Spinal cord (tissue), 9 donors: ENCODE measurements at regions not wholly inside any gene's neighbourhood (a gene's known extent, or its start where the extent isn't known, plus 50 kb on each side); places are given as distances from the start of the nearest gene placed in this dataset.
A peak's percentile ranks its signal among the peaks of the same experiment; 100 is the strongest.

Experiments
- DNase-seq, 6 donors: peaks; one replicate each; pipeline versions ENCODE4 v3.0.0 to v3.0.0-alpha.2; 2013 to 2015; ENCODE audit warnings: low spot score in 6 of 6, low read depth in 4 of 6
- H3K27ac ChIP-seq: one replicate; pipeline ENCODE4 v1.5.1; 2013; ENCODE audit warnings: low read depth, low read length, control low read depth
- H3K27me3 ChIP-seq: one replicate; pipeline ENCODE4 v1.6.1; 2013; ENCODE audit warnings: low read length; ENCODE audit not compliant: control insufficient read depth, insufficient read depth
- H3K36me3 ChIP-seq: one replicate; pipeline ENCODE4 v1.6.1; 2013; ENCODE audit warnings: low read length; ENCODE audit not compliant: control insufficient read depth, insufficient read depth
- H3K4me1 ChIP-seq: one replicate; pipeline ENCODE4 v1.6.1; 2013; ENCODE audit warnings: low read length; ENCODE audit not compliant: control insufficient read depth, insufficient read depth
- H3K4me3 ChIP-seq: one replicate; pipeline ENCODE4 v1.5.1; 2013; ENCODE audit warnings: low read depth, low read length, control low read depth
- H3K9me3 ChIP-seq: one replicate; pipeline ENCODE4 v1.6.1; 2013; ENCODE audit warnings: low read length; ENCODE audit not compliant: control insufficient read depth, insufficient read depth
- WGBS: methylation state at CpG from one replicate; pipeline ENCODE4 v1.1.5; 2013; ENCODE audit warnings: missing lambda C conversion rate; ENCODE audit not compliant: insufficient coverage; 5-methylcytosine and 5-hydroxymethylcytosine counted together
- donor health status: healthy.

DNA sequence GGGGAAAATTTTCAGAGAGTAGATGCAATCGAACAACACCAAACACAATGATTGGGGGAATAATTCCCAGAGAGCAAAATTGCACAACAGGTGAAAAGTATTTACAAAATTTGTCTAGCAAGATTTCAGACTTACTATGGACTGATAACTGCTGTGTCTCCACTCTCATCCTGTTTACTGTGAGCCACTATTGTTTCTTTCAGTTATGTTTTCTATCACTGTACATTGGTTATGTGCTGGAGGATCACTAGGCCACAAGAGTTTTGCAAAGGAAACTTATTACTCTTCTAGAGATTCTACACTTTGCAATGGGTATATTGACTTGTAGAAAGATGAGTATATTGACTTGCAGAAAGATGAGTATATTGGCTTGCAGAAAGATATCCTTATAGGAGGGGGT, 934.1 kb upstream of the CRIM1 start:
- no peaks in the 10 kb centered on the region for H3K27me3 ChIP-seq
- WGBS, result no CpG with 5 or more reads among the region's 1 CpG
- no peak overlapping the region for H3K4me3 ChIP-seq
- H3K36me3 ChIP-seq, result no peaks in the 10 kb centered on the region
- no peaks in the 10 kb centered on the region for H3K9me3 ChIP-seq
- no peak for DNase-seq
- no peak overlapping the region for H3K27ac ChIP-seq
- H3K4me1 ChIP-seq, result no peaks in the 10 kb centered on the region

DNA sequence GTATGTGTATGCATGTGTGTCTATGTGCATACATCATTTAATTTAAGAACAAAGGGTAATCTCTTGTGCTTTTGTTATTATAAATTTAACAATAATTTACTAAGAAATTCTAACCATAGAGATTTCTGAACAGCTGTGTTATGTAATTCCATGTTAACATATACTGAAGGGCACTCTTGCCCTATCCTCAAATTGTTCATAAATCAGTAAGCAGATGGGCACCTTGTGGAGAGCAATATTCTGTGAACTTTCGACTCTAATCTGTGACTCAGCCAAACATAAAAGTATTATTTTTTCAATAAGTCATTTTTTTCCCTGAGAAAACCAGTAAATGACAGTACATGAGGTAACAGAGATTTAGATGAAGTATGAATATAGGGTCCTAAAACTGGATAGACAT, 938.3 kb upstream of the CRIM1 start:
- no peak overlapping the region for H3K27ac ChIP-seq
- H3K4me1 ChIP-seq, result no peaks in the 10 kb centered on the region
- WGBS, result no CpG with 5 or more reads among the region's 1 CpG
- H3K36me3 ChIP-seq, result no peaks in the 10 kb centered on the region
- no peaks in the 10 kb centered on the region for H3K27me3 ChIP-seq
- no peak for DNase-seq
- no peaks in the 10 kb centered on the region for H3K9me3 ChIP-seq
- H3K4me3 ChIP-seq, result no peak overlapping the region

- no peaks in the 10 kb centered on the region for H3K27me3 ChIP-seq
- WGBS, result no CpG with 5 or more reads among the region's 2 CpGs
- no peak overlapping the region for H3K4me3 ChIP-seq
- no peaks in the 10 kb centered on the region for H3K9me3 ChIP-seq
- DNase-seq, result peak in 2 of 6 donors; percentile 18 to 31
- H3K4me1 ChIP-seq, result no peaks in the 10 kb centered on the region
- H3K36me3 ChIP-seq, result no peaks in the 10 kb centered on the region
- no peak overlapping the region for H3K27ac ChIP-seq
Measured at GRCh38 chr2:35416391-35417140, 939.0 kb upstream of the CRIM1 start.

- no peak overlapping the region for H3K4me3 ChIP-seq
- peak in 1 of 6 donors; percentile 54 for DNase-seq
- H3K36me3 ChIP-seq, result no peaks in the 10 kb centered on the region
- H3K9me3 ChIP-seq, result no peaks in the 10 kb centered on the region
- H3K4me1 ChIP-seq, result no peaks in the 10 kb centered on the region
- no peaks in the 10 kb centered on the region for H3K27me3 ChIP-seq
- H3K27ac ChIP-seq, result no peak overlapping the region
- WGBS, result 50% methylated on average over 1 of the region's 4 CpGs
Measured at GRCh38 chr2:35415942-35416341, 939.6 kb upstream of the CRIM1 start.

- no peak overlapping the region for H3K27ac ChIP-seq
- no peak for DNase-seq
- no peaks in the 10 kb centered on the region for H3K27me3 ChIP-seq
- no CpG with 5 or more reads among the region's 1 CpG for WGBS
- no peak overlapping the region for H3K4me3 ChIP-seq
- H3K9me3 ChIP-seq, result no peaks in the 10 kb centered on the region
- H3K36me3 ChIP-seq, result no peaks in the 10 kb centered on the region
- no peaks in the 10 kb centered on the region for H3K4me1 ChIP-seq
Measured at GRCh38 chr2:35415282-35415681, 940.3 kb upstream of the CRIM1 start.

- H3K4me1 ChIP-seq, result no peaks in the 10 kb centered on the region
- peak in 5 of 6 donors; percentile 7 to 73 (median 33) for DNase-seq
- H3K4me3 ChIP-seq, result no peak overlapping the region
- WGBS, result no CpG with 5 or more reads among the region's 5 CpGs
- no peaks in the 10 kb centered on the region for H3K9me3 ChIP-seq
- no peaks in the 10 kb centered on the region for H3K36me3 ChIP-seq
- no peaks in the 10 kb centered on the region for H3K27me3 ChIP-seq
- H3K27ac ChIP-seq, result no peak overlapping the region
Measured at GRCh38 chr2:35410431-35411061, 945.0 kb upstream of the CRIM1 start.

DNA sequence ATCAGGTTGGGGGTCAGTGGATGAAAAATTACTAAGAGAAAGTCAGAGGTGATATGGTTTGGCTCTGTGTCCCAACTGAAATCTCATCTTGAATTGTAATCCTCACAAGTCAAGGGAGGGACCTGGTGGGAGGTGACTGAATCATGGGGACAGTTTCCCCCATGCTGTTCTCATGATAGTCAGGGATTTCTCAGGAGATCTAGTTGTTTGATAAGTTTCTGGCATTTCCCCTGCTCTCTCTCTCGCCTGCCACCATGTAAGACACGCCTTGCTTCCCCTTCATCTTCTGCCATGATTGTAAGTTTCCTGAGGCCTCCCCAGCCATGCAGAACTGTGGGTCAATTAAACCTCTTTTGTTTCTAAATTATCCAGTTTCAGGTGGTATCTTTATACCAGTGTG, 945.8 kb upstream of the CRIM1 start:
- Histone ChIP-seq H3K36me3 (no peaks in the 10 kb centered on the region), H3K27ac (no peak overlapping the region), H3K27me3 (no peaks in the 10 kb centered on the region), H3K4me3 (no peak overlapping the region), H3K4me1 (no peaks in the 10 kb centered on the region), H3K9me3 (no peaks in the 10 kb centered on the region)
- WGBS, result no CpG with 5 or more reads among the region's 2 CpGs
- no peak for DNase-seq

- H3K9me3 ChIP-seq, result no peaks in the 10 kb centered on the region
- no peak for DNase-seq
- no peaks in the 10 kb centered on the region for H3K36me3 ChIP-seq
- H3K27ac ChIP-seq, result no peak overlapping the region
- H3K4me1 ChIP-seq, result no peaks in the 10 kb centered on the region
- H3K4me3 ChIP-seq, result no peak overlapping the region
- no peaks in the 10 kb centered on the region for H3K27me3 ChIP-seq
Measured at GRCh38 chr2:35408320-35408719, 947.3 kb upstream of the CRIM1 start.

GRCh38 chr2:35391736-35392442, 963.7 kb upstream of the CRIM1 start:
- 94% methylated on average over 21 of the region's 22 CpGs for WGBS
- Histone ChIP-seq H3K4me1 (no peaks in the 10 kb centered on the region), H3K36me3 (no peaks in the 10 kb centered on the region), H3K27me3 (no peaks in the 10 kb centered on the region), H3K9me3 (no peaks in the 10 kb centered on the region), H3K4me3 (no peak overlapping the region), H3K27ac (no peak overlapping the region)
- no peak for DNase-seq

- no CpG with 5 or more reads among the region's 1 CpG for WGBS
Measured at GRCh38 chr2:35378791-35379190, 976.8 kb upstream of the CRIM1 start.

More at GRCh38 chr2:35378791-35379190, 976.8 kb upstream of the CRIM1 start:
- Histone ChIP-seq H3K36me3 (no peaks in the 10 kb centered on the region), H3K4me3 (no peak overlapping the region), H3K27me3 (no peaks in the 10 kb centered on the region), H3K27ac (no peak overlapping the region), H3K9me3 (no peaks in the 10 kb centered on the region), H3K4me1 (no peaks in the 10 kb centered on the region)
- no peak for DNase-seq
